ENCODE measurements at regions not wholly inside any gene's neighbourhood (a gene's known extent, or its start where the extent isn't known, plus 50 kb on each side); places are given as distances from the start of the nearest gene placed in this dataset.

DNA sequence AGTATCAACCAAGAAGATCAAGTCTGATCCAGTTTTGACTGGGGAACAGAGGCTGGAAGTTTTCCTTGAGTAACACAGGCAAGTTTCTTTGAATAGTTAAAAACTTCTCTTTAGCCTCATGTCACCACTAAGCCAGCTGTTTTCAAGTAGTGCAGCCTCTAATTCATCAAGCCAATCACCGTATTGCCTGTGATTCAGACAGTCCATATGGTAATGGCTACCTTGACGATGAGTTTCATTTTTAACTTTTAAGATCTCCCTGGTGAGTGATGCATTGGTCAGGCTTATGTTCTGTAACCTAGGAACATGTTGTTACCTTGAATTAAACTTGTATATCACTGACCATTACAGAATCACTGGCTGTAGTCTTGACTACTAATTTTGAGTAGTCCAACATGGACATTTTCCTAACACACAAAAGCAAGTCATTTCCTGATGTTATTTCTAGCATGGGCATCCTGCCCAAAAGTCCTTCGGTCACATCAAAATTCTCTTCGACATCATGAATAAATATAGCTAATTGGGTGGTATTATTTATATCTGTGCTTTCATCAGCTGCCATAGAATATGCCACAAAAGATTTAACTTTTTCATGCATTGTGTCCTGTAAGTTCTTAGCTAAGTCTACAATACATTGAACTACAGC lies 238.8 kb upstream of the GCFC2 start:
- TF ChIP-seq, protein P1, sequence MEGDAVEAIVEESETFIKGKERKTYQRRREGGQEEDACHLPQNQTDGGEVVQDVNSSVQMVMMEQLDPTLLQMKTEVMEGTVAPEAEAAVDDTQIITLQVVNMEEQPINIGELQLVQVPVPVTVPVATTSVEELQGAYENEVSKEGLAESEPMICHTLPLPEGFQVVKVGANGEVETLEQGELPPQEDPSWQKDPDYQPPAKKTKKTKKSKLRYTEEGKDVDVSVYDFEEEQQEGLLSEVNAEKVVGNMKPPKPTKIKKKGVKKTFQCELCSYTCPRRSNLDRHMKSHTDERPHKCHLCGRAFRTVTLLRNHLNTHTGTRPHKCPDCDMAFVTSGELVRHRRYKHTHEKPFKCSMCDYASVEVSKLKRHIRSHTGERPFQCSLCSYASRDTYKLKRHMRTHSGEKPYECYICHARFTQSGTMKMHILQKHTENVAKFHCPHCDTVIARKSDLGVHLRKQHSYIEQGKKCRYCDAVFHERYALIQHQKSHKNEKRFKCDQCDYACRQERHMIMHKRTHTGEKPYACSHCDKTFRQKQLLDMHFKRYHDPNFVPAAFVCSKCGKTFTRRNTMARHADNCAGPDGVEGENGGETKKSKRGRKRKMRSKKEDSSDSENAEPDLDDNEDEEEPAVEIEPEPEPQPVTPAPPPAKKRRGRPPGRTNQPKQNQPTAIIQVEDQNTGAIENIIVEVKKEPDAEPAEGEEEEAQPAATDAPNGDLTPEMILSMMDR (IDR thresholded peaks at IDR 0.05; ENCODE audit: low read length), result no peak
- TF ChIP-seq EZH2phosphoT487 (IDR thresholded peaks at IDR 0.05; ENCODE audit: low read length), result no peak
